ENCODE measurements at regions not wholly inside any gene's neighbourhood (a gene's known extent, or its start where the extent isn't known, plus 50 kb on each side); places are given as distances from the start of the nearest gene placed in this dataset.

DNA sequence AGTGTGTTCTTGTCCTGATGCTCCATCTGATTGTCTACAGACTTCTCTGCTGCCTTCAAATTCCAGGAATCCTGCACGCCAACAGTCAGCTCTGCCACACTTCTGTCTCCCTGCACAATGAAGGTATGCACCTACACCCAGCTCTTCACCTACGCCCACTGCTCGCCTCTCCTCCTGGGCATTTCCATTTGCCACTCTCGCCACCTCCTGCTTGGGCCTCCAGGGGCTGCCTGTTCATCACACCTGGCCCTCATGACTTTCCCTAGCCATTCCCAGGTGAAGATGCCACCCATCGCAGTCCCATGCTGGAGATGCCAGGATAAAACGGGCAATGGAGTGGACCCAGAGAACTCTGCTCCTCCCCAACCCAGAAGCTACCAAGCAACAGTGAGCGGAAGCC, 96.5 kb upstream of the ATP1A1 start:
- TF ChIP-seq RFXAP (CRISPR knock-in tag; IDR thresholded peaks at IDR 0.05; ENCODE audit: borderline replicate concordance) (no peak), ELF4 (CRISPR knock-in tag; IDR thresholded peaks at IDR 0.05; ENCODE audit: borderline replicate concordance) (no peak), SMC3 (IDR thresholded peaks at IDR 0.05; ENCODE audit: low read length) (no peak), MAZ (IDR thresholded peaks at IDR 0.05; ENCODE audit: borderline replicate concordance, low read depth, low read length) (no peak), MAZ (CRISPR knock-in tag; IDR thresholded peaks at IDR 0.05; ENCODE audit: low read depth) (no peak), ZNF703 (CRISPR knock-in tag; IDR thresholded peaks at IDR 0.05; ENCODE audit: borderline replicate concordance) (no peak), POLR2A (IDR thresholded peaks at IDR 0.05; ENCODE audit: insufficient read depth in 1 of 2, low read depth in 2 of 2, low read length in 2 of 2) (no peak), RAD21 (CRISPR knock-in tag; IDR thresholded peaks at IDR 0.05) (no peak), EZH2 (conservative IDR thresholded peaks at IDR 0.05; ENCODE audit: low read depth, low read length) (no peak), ZFP82 (CRISPR knock-in tag; IDR thresholded peaks at IDR 0.05; ENCODE audit: borderline replicate concordance) (no peak)
- TF ChIP-seq, protein P1, sequence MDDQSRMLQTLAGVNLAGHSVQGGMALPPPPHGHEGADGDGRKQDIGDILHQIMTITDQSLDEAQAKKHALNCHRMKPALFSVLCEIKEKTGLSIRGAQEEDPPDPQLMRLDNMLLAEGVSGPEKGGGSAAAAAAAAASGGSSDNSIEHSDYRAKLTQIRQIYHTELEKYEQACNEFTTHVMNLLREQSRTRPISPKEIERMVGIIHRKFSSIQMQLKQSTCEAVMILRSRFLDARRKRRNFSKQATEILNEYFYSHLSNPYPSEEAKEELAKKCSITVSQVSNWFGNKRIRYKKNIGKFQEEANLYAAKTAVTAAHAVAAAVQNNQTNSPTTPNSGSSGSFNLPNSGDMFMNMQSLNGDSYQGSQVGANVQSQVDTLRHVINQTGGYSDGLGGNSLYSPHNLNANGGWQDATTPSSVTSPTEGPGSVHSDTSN (CRISPR knock-in tag; IDR thresholded peaks at IDR 0.05; ENCODE audit: borderline replicate concordance), result no peak
- TF ChIP-seq, protein P2, sequence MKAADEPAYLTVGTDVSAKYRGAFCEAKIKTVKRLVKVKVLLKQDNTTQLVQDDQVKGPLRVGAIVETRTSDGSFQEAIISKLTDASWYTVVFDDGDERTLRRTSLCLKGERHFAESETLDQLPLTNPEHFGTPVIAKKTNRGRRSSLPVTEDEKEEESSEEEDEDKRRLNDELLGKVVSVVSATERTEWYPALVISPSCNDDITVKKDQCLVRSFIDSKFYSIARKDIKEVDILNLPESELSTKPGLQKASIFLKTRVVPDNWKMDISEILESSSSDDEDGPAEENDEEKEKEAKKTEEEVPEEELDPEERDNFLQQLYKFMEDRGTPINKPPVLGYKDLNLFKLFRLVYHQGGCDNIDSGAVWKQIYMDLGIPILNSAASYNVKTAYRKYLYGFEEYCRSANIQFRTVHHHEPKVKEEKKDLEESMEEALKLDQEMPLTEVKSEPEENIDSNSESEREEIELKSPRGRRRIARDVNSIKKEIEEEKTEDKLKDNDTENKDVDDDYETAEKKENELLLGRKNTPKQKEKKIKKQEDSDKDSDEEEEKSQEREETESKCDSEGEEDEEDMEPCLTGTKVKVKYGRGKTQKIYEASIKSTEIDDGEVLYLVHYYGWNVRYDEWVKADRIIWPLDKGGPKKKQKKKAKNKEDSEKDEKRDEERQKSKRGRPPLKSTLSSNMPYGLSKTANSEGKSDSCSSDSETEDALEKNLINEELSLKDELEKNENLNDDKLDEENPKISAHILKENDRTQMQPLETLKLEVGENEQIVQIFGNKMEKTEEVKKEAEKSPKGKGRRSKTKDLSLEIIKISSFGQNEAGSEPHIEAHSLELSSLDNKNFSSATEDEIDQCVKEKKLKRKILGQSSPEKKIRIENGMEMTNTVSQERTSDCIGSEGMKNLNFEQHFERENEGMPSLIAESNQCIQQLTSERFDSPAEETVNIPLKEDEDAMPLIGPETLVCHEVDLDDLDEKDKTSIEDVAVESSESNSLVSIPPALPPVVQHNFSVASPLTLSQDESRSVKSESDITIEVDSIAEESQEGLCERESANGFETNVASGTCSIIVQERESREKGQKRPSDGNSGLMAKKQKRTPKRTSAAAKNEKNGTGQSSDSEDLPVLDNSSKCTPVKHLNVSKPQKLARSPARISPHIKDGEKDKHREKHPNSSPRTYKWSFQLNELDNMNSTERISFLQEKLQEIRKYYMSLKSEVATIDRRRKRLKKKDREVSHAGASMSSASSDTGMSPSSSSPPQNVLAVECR (CRISPR knock-in tag; IDR thresholded peaks at IDR 0.05; ENCODE audit: borderline replicate concordance), result no peak
- TF ChIP-seq, protein P3, sequence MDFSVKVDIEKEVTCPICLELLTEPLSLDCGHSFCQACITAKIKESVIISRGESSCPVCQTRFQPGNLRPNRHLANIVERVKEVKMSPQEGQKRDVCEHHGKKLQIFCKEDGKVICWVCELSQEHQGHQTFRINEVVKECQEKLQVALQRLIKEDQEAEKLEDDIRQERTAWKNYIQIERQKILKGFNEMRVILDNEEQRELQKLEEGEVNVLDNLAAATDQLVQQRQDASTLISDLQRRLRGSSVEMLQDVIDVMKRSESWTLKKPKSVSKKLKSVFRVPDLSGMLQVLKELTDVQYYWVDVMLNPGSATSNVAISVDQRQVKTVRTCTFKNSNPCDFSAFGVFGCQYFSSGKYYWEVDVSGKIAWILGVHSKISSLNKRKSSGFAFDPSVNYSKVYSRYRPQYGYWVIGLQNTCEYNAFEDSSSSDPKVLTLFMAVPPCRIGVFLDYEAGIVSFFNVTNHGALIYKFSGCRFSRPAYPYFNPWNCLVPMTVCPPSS (IDR thresholded peaks at IDR 0.05), result no peak
